ENCODE measurements at regions not wholly inside any gene's neighbourhood (a gene's known extent, or its start where the extent isn't known, plus 50 kb on each side); places are given as distances from the start of the nearest gene placed in this dataset.
"Not testable (repeated sequence)": the region's sequence is repeated elsewhere in the genome, so short reads cannot be mapped to it uniquely, and the experiment has no call there.

DNA sequence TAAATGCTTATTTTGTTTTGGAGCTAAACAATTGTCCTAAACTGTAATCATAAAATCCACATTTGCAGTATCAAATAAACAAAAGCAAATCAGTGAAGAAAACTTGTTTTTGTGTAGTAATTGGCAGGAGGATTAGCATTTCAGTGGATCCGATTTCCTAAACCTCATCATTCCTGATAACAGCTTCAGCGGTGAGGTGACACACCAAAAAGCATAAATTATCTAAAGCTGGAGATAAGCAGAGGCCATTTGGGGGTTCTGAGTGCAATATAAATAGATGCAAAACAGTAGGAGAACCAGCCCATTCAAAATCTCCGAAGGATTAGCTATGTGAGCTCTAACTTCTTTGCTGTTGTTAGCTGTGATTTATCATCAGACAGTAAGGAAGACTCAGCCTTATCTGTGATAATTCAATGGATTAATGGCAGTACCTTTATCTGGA lies 235.8 kb downstream of the EPHA7 start:
- Histone ChIP-seq H3K4me1 (ENCODE audit: control insufficient read depth, insufficient read depth, low read length) (no peaks in the 10 kb centered on the region), H3K27me3 (ENCODE audit: control insufficient read depth, insufficient read depth, low read length) (no peaks in the 10 kb centered on the region), H3K27ac (ENCODE audit: low read depth, low read length) (no peak overlapping the region), H3K4me3 (ENCODE audit: low read length) (no peak overlapping the region), H3K36me3 (ENCODE audit: control insufficient read depth, insufficient read depth, low read length) (no peaks in the 10 kb centered on the region), H3K9ac (ENCODE audit: low read length) (no peak overlapping the region)

- Histone ChIP-seq H3K27me3 (ENCODE audit: control insufficient read depth, insufficient read depth, low read length) (no peaks in the 10 kb centered on the region), H3K36me3 (ENCODE audit: control insufficient read depth, insufficient read depth, low read length) (no peaks in the 10 kb centered on the region), H3K27ac (ENCODE audit: low read depth, low read length) (no peak overlapping the region), H3K4me3 (ENCODE audit: low read length) (no peak overlapping the region), H3K9ac (ENCODE audit: low read length) (no peak overlapping the region), H3K4me1 (ENCODE audit: control insufficient read depth, insufficient read depth, low read length) (no peaks in the 10 kb centered on the region)
Observed at GRCh38 chr6:93182938-93183479, 236.3 kb downstream of the EPHA7 start.

- no peak overlapping the region for H3K9ac ChIP-seq (ENCODE audit: low read length)
- no peaks in the 10 kb centered on the region for H3K4me1 ChIP-seq (ENCODE audit: control insufficient read depth, insufficient read depth, low read length)
- H3K36me3 ChIP-seq (ENCODE audit: control insufficient read depth, insufficient read depth, low read length), result no peaks in the 10 kb centered on the region
- no peak overlapping the region for H3K4me3 ChIP-seq (ENCODE audit: low read length)
- no peak overlapping the region for H3K27ac ChIP-seq (ENCODE audit: low read depth, low read length)
- H3K27me3 ChIP-seq (ENCODE audit: control insufficient read depth, insufficient read depth, low read length), result no peaks in the 10 kb centered on the region
Observed at GRCh38 chr6:93177918-93178317, 241.4 kb downstream of the EPHA7 start.

- no peak overlapping the region for H3K9ac ChIP-seq (ENCODE audit: low read length)
- no peaks in the 10 kb centered on the region for H3K4me1 ChIP-seq (ENCODE audit: control insufficient read depth, insufficient read depth, low read length)
- no peak overlapping the region for H3K27ac ChIP-seq (ENCODE audit: low read depth, low read length)
- H3K36me3 ChIP-seq (ENCODE audit: control insufficient read depth, insufficient read depth, low read length), result no peaks in the 10 kb centered on the region
- no peak overlapping the region for H3K4me3 ChIP-seq (ENCODE audit: low read length)
- H3K27me3 ChIP-seq (ENCODE audit: control insufficient read depth, insufficient read depth, low read length), result no peaks in the 10 kb centered on the region
Observed at GRCh38 chr6:93177438-93177837, 241.9 kb downstream of the EPHA7 start.

DNA sequence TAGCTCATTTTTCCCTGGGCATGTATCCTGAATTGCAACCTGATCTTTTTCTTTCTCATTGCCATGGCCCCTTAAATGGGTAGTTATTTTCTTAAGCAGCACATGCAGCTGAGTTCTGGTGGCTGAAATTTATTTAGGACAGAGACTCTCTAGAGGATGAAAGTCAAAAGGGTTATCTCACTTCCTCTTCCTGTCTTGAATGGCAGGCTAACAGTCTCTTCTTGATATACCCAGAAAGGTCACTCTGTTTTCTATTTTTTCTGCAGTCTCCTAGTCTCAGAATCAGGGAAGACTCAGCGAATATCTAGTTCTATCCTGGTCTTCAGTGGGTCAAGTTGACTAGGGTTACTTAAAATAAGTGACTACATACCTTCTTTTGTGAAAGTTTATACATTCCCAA lies 243.3 kb downstream of the EPHA7 start:
- Histone ChIP-seq H3K27me3 (ENCODE audit: control insufficient read depth, insufficient read depth, low read length) (no peaks in the 10 kb centered on the region), H3K4me3 (ENCODE audit: low read length) (no peak overlapping the region), H3K36me3 (ENCODE audit: control insufficient read depth, insufficient read depth, low read length) (no peaks in the 10 kb centered on the region), H3K27ac (ENCODE audit: low read depth, low read length) (no peak overlapping the region), H3K4me1 (ENCODE audit: control insufficient read depth, insufficient read depth, low read length) (no peaks in the 10 kb centered on the region), H3K9ac (ENCODE audit: low read length) (no peak overlapping the region)

DNA sequence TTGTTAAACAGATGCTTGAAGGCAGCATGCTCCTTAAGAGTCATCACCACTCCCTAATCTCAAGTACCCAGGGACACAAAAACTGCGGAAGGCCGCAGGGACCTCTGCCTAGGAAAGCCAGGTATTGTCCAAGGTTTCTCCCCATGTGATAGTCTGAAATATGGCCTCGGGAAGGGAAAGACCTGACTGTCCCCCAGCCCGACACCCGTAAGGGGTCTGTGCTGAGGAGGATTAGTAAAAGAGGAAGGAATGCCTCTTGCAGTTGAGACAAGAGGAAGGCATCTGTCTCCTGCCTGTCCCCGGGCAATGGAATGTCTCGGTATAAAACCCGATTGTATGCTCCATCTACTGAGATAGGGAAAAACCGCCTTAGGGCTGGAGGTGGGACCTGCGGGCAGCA lies 245.8 kb downstream of the EPHA7 start:
- H3K4me3 ChIP-seq (ENCODE audit: low read length); H3K27me3 ChIP-seq (ENCODE audit: control insufficient read depth, insufficient read depth, low read length); H3K4me1 ChIP-seq (ENCODE audit: control insufficient read depth, insufficient read depth, low read length); H3K9ac ChIP-seq (ENCODE audit: low read length); H3K27ac ChIP-seq (ENCODE audit: low read depth, low read length); H3K36me3 ChIP-seq (ENCODE audit: control insufficient read depth, insufficient read depth, low read length): not testable (repeated sequence)

- Histone ChIP-seq H3K9ac (ENCODE audit: low read length) (no peak overlapping the region), H3K4me3 (ENCODE audit: low read length) (no peak overlapping the region), H3K27ac (ENCODE audit: low read depth, low read length) (no peak overlapping the region), H3K27me3 (ENCODE audit: control insufficient read depth, insufficient read depth, low read length) (no peaks in the 10 kb centered on the region), H3K36me3 (ENCODE audit: control insufficient read depth, insufficient read depth, low read length) (no peaks in the 10 kb centered on the region), H3K4me1 (ENCODE audit: control insufficient read depth, insufficient read depth, low read length) (no peaks in the 10 kb centered on the region)
Observed at GRCh38 chr6:93165850-93166430, 253.4 kb downstream of the EPHA7 start.

DNA sequence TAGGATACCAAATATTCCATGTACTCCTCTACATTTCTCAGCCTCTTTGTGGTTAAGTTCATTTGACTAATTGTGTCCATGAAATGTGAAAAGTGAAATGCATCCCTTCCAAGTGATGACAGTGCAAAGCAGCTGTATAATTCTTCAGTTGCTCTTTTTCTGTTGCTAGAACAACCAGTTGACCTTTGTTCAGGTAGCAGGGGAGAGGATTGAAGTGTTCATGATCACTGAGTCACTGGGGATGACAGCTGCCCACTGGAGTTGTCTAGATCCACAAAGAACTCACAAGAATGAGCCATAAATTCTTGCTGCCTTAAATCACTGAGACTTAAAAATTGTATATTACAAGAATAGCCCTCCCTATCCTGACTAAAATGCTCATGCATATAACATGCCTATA lies 254.6 kb downstream of the EPHA7 start:
- H3K4me1 ChIP-seq (ENCODE audit: control insufficient read depth, insufficient read depth, low read length), result no peaks in the 10 kb centered on the region
- no peak overlapping the region for H3K27ac ChIP-seq (ENCODE audit: low read depth, low read length)
- no peaks in the 10 kb centered on the region for H3K36me3 ChIP-seq (ENCODE audit: control insufficient read depth, insufficient read depth, low read length)
- no peaks in the 10 kb centered on the region for H3K27me3 ChIP-seq (ENCODE audit: control insufficient read depth, insufficient read depth, low read length)
- no peak overlapping the region for H3K9ac ChIP-seq (ENCODE audit: low read length)
- no peak overlapping the region for H3K4me3 ChIP-seq (ENCODE audit: low read length)

- no peak overlapping the region for H3K9ac ChIP-seq (ENCODE audit: low read length)
- no peaks in the 10 kb centered on the region for H3K27me3 ChIP-seq (ENCODE audit: control insufficient read depth, insufficient read depth, low read length)
- no peaks in the 10 kb centered on the region for H3K4me1 ChIP-seq (ENCODE audit: control insufficient read depth, insufficient read depth, low read length)
- no peak overlapping the region for H3K4me3 ChIP-seq (ENCODE audit: low read length)
- H3K27ac ChIP-seq (ENCODE audit: low read depth, low read length), result no peak overlapping the region
- no peaks in the 10 kb centered on the region for H3K36me3 ChIP-seq (ENCODE audit: control insufficient read depth, insufficient read depth, low read length)
Observed at GRCh38 chr6:93163146-93163545, 256.2 kb downstream of the EPHA7 start.

GRCh38 chr6:93139408-93140081 lies 279.8 kb downstream of the EPHA7 start:
- Histone ChIP-seq H3K36me3 (ENCODE audit: control insufficient read depth, insufficient read depth, low read length) (no peaks in the 10 kb centered on the region), H3K27me3 (ENCODE audit: control insufficient read depth, insufficient read depth, low read length) (no peaks in the 10 kb centered on the region), H3K4me1 (ENCODE audit: control insufficient read depth, insufficient read depth, low read length) (no peaks in the 10 kb centered on the region), H3K4me3 (ENCODE audit: low read length) (no peak overlapping the region), H3K9ac (ENCODE audit: low read length) (no peak overlapping the region), H3K27ac (ENCODE audit: low read depth, low read length) (no peak overlapping the region)

- no peaks in the 10 kb centered on the region for H3K4me1 ChIP-seq (ENCODE audit: control insufficient read depth, insufficient read depth, low read length)
- H3K27ac ChIP-seq (ENCODE audit: low read depth, low read length), result no peak overlapping the region
- no peak overlapping the region for H3K9ac ChIP-seq (ENCODE audit: low read length)
- H3K27me3 ChIP-seq (ENCODE audit: control insufficient read depth, insufficient read depth, low read length), result no peaks in the 10 kb centered on the region
- H3K4me3 ChIP-seq (ENCODE audit: low read length), result no peak overlapping the region
- H3K36me3 ChIP-seq (ENCODE audit: control insufficient read depth, insufficient read depth, low read length), result no peaks in the 10 kb centered on the region
Observed at GRCh38 chr6:93136111-93136510, 283.2 kb downstream of the EPHA7 start.

- Histone ChIP-seq H3K4me1 (ENCODE audit: control insufficient read depth, insufficient read depth, low read length) (no peaks in the 10 kb centered on the region), H3K27me3 (ENCODE audit: control insufficient read depth, insufficient read depth, low read length) (no peaks in the 10 kb centered on the region), H3K36me3 (ENCODE audit: control insufficient read depth, insufficient read depth, low read length) (no peaks in the 10 kb centered on the region), H3K27ac (ENCODE audit: low read depth, low read length) (no peak overlapping the region), H3K4me3 (ENCODE audit: low read length) (no peak overlapping the region), H3K9ac (ENCODE audit: low read length) (no peak overlapping the region)
Observed at GRCh38 chr6:93124006-93124632, 295.2 kb downstream of the EPHA7 start.

Data from rectal smooth muscle tissue (tissue), 1 donor.